ENCODE measurements at regions not wholly inside any gene's neighbourhood (a gene's known extent, or its start where the extent isn't known, plus 50 kb on each side); places are given as distances from the start of the nearest gene placed in this dataset.

- no peak overlapping the region for H3K4me3 ChIP-seq (ENCODE audit: low read depth, low read length)
- no peak for TF ChIP-seq ZNF610 (tag by site-specific recombination; IDR thresholded peaks at IDR 0.05; ENCODE audit: borderline replicate concordance)
- TF ChIP-seq GLIS1 (tag by site-specific recombination; IDR thresholded peaks at IDR 0.05) = no peak
- no peak for TF ChIP-seq ZNF510 (tag by site-specific recombination; IDR thresholded peaks at IDR 0.05; ENCODE audit: insufficient replicate concordance)
- TF ChIP-seq ZSCAN23 (tag by site-specific recombination; IDR thresholded peaks at IDR 0.05) = no peak
- no peak for TF ChIP-seq ZNF175 (tag by site-specific recombination; IDR thresholded peaks at IDR 0.05)
- TF ChIP-seq ZNF362 (tag by site-specific recombination; IDR thresholded peaks at IDR 0.05) = no peak
- TF ChIP-seq ZNF335 (tag by site-specific recombination; conservative IDR thresholded peaks at IDR 0.05) = no peak
- no peak for TF ChIP-seq ZNF704 (tag by site-specific recombination; IDR thresholded peaks at IDR 0.05)
- TF ChIP-seq ZNF366 (tag by site-specific recombination; conservative IDR thresholded peaks at IDR 0.05) = no peak
- TF ChIP-seq SP7 (tag by site-specific recombination; IDR thresholded peaks at IDR 0.05) = no peak
- TF ChIP-seq ZNF155 (tag by site-specific recombination; IDR thresholded peaks at IDR 0.05) = no peak
- TF ChIP-seq PRDM10 (tag by site-specific recombination; IDR thresholded peaks at IDR 0.05) = no peak
- TF ChIP-seq MYNN (tag by site-specific recombination; IDR thresholded peaks at IDR 0.05; ENCODE audit: borderline replicate concordance) = no peak
- no peak for TF ChIP-seq ZNF398 (tag by site-specific recombination; IDR thresholded peaks at IDR 0.05)
- no peaks in the 10 kb centered on the region for H3K9me3 ChIP-seq (ENCODE audit: control insufficient read depth, insufficient read depth, low read depth, low read length)
- ChIA-PET CTCF (interaction anchor here (0.6 to 1.1 kb wide), 2 partner anchors 656 to 665 kb away, joined by 3 read pairs; no protein-coding TSS in a partner anchor), POLR2A (no interaction called here)
- H3K4me1 ChIP-seq (ENCODE audit: control insufficient read depth, insufficient read depth, low read length) = no peaks in the 10 kb centered on the region
- H3K27ac ChIP-seq (ENCODE audit: extremely low read depth, low read depth, low read length) = no peak overlapping the region
- no peaks in the 10 kb centered on the region for H3K36me3 ChIP-seq (ENCODE audit: control insufficient read depth in 2 of 2, insufficient read depth in 1 of 2, low read length in 2 of 2)
Measured at GRCh38 chr4:175531405-175532091, 280.5 kb downstream of the GPM6A start.

GRCh38 chr4:175536852-175537453 lies 275.1 kb downstream of the GPM6A start:
- ChIA-PET CTCF (interaction anchor here (0.6 to 1.4 kb wide), 15 partner anchors 9 to 889 kb away, joined by 3 to 6 read pairs (median 3); no protein-coding TSS in a partner anchor), POLR2A (no interaction called here)
- Histone ChIP-seq H3K4me1 (ENCODE audit: control insufficient read depth, insufficient read depth, low read length) (no peaks in the 10 kb centered on the region), H3K27ac (ENCODE audit: extremely low read depth, low read depth, low read length) (no peak overlapping the region), H3K36me3 (ENCODE audit: control insufficient read depth in 2 of 2, insufficient read depth in 1 of 2, low read length in 2 of 2) (no peaks in the 10 kb centered on the region), H3K9me3 (ENCODE audit: control insufficient read depth, insufficient read depth, low read depth, low read length) (no peaks in the 10 kb centered on the region), H3K4me3 (ENCODE audit: low read depth, low read length) (no peak overlapping the region)
- TF ChIP-seq EGR2 (tag by site-specific recombination; IDR thresholded peaks at IDR 0.05; ENCODE audit: low read depth) (no peak), ZNF302 (tag by site-specific recombination; IDR thresholded peaks at IDR 0.05; ENCODE audit: low read depth) (no peak), KLF8 (tag by site-specific recombination; IDR thresholded peaks at IDR 0.05) (no peak), ZNF324 (tag by site-specific recombination; IDR thresholded peaks at IDR 0.05) (no peak), ZNF26 (tag by site-specific recombination; IDR thresholded peaks at IDR 0.05) (no peak), ZNF654 (tag by site-specific recombination; IDR thresholded peaks at IDR 0.05; ENCODE audit: low read depth) (peak; percentile 75), SP7 (tag by site-specific recombination; IDR thresholded peaks at IDR 0.05) (no peak), ZNF184 (tag by site-specific recombination; IDR thresholded peaks at IDR 0.05) (no peak)

Measured in HEK293 (cell line).